Hepatic stellate cell (primary cell): ENCODE measurements at regions not wholly inside any gene's neighbourhood (a gene's known extent, or its start where the extent isn't known, plus 50 kb on each side); places are given as distances from the start of the nearest gene placed in this dataset.
"Not testable (repeated sequence)": the region's sequence is repeated elsewhere in the genome, so short reads cannot be mapped to it uniquely, and the experiment has no call there.

Experiments used
- DNase-seq: peaks from one replicate; pipeline ENCODE4 v3.0.0; 2011; ENCODE audit warnings: low spot score

DNA sequence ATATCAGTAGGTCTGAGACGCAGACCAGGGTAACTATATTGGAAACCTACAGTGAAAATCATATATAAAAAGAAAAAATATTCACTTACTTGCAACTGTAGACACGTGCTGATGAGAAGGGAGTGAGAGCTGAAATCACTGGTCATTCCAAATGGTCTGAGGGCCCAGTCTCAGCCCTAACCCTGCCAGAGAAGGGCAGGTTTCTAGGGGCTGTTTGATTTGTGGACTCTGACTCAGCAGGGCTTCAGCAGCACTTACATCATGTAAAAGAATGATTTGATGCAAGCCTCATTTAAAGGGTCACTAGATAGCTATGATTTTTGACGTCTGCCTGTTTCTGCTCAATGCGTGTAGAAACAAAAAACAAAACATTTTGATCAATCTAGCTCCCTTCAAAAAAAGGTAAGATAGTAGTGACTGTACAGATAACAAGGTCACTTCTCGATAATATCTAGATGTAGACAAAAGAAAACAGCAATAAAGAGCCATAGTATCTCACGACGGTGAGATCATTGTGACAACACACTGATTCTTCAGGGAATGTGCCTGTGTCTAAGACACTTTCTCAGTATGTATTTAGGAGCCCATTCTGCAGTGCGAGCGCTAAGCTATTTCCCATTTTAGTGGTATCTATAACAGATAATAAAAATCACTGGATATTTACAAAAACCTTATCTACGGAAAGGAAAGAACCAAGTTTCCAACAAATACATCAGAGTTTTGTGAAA, 307.2 kb downstream of the HIVEP2 start:
- DNase-seq = no peak

DNA sequence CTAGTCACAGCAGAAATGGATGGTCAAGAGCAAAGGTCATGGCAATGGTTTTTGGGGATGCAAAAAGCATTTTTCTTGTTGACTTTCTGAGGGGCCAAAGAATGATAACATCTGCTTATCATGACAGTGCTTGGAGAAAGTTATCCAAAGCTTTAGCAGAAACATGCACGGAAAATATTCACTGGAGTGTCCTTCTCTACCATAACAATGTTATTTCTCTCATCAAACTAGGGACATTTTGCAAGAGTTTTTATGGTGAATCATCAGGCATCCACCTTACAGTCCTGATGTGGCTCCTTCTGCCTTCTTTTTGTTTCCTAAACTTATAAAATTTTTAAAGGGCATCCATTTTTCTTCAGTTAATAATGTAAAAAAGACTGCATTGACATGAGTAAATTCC, 302.3 kb downstream of the HIVEP2 start:
- DNase-seq = no peak

DNA sequence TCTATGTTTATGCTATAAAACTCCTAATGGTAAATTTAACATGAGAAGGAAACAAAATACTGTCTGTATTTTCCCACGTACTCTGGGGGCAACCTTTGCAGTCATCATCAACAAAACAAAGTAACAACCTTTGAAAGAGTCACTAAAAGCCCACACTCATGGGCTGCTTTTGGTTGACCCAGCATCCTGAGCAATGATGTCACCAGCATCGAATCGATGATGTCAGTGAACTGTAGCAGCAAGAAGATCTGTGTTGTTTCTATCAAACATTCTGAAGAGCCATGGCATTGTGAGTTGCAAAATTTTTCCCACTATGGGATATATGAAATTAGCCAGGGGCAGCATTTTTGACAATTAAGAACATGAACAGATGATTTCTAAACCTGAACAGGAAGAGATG, 300.1 kb downstream of the HIVEP2 start:
- DNase-seq = no peak

DNA sequence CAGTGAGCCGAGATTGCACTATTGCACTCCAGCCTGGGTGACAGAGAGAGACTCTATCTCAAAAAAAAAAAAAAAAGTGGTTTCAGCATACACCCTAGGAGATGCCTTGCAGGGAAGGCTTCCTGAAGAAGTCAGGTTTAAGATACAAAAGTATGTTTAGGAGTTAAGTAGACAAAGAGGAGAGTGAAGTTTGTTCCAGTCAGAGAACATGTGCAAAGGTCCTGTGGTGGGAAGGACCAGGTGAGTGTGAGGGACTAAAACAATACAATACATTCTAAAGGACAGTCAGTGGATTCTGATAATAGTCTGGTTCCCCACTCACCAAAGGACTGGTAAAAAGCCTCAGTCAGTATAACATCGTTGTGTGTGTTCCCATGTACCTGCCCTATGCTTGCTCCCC, 299.3 kb downstream of the HIVEP2 start:
- no peak for DNase-seq

DNA sequence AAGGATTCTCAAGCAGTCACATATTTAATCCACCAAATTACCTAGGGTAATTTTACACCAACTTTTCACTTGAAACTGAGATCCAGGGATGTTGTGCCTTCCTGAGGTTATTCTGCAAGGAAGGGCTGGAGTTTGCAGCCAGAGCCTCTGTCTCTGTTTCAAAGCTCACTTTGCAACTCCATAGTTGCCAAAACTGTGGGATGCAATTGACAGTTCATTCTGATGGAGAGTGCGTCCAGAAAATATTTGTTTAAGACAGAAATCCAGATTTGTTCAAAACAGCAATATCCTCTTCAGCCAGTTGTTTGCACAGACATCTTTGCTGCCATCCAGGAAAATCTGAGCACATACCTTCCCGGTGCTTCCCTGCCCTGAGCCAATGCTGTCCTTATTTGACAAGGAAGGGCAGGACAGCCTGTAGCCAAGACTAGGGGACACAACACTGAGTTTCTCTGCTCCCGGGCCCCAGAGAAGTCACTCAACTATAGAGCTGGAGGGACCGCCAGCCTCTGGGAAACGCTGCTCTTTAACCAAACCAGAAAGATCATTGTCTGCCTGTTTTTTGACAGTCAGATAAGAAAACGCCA, 297.4 kb downstream of the HIVEP2 start:
- DNase-seq = no peak

DNA sequence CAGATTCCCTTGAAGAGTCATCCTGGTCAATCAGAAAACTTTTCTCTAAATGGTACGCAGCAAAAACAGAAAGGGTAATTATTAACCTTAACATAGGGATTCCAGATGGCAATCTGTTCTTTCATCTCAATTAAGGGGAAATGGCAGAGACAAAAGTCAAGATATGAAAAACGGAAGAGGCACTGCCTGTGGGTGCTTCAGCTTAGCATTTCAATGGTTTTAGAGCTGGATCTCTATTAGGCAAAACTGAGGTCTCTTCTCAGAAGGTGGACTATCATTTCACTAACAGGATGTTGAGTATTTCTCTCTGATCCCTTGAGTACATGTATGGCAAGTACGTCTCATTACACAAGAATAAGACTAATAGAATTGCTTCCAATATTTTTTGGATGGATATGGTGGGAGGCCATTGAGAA, 296.9 kb downstream of the HIVEP2 start:
- DNase-seq = no peak

DNA sequence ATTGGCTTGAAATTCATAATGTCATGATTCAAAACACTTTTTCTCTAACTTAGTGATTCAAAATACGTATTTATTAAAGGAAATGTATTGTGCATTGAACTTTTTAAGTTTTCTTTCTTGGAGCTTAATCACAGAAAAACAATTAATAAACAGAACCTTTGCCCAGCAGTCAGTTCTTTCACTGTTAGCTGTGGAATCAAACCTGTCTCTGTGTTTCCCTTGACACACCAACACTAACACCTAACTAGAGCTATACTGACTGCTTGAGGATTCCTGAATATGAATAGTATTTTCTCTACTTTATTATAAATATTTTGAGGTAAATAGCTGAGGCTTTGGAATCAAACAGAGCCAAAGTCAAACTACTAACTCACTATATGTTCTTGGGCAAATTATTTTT, 296.4 kb downstream of the HIVEP2 start:
- no peak for DNase-seq

DNA sequence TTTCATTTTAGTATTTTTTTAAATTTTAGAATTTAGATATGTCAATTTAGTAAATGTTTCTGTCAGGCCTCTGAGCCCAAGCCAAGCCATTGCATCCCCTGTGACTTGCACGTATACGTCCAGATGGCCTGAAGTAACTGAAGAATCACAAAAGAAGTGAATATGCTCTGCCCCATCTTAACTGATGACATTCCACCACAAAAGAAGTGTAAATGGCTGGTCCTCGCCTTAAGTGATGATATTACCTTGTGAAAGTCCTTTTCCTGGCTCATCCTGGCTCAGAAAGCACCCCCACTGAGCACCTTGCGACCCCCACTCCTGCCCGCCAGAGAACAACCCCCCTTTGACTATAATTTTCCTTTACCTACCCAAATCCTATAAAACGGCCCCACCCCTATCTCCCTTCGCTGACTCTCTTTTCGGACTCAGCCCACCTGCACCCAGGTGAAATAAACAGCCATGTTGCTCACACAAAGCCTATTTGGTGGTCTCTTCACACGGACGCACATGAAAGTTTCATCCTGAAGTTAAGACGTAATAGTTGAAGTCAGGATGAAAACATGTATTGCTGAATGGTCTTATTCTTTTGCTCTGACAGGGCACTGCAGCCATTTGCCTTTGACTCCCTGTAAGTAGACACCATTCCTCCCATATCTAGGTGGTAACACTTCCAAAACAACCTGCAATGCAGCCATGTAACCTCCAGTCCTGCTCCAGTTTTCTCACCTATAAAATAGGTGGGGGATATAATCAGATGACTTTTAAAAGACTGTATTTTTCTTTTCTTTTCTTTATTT, 295.3 kb downstream of the HIVEP2 start:
- DNase-seq = not testable (repeated sequence)

DNA sequence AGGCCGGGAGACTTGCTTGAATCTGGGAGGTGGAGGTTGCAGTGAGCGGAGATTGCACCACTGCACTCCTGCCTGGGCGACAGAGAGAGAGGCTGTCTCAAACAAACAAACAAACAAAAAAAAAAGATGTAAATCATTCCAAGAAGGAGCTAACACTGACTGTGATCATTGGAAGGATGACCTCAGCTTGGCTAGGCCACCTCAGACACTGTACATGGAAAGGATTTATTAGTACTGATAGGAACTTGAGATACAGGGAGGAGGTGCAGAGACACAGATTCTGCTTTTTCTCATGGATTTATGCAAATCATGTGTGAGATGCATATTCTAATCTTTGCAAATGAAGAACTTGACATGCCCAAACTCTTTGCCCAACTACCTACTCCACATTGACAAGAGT, 293.6 kb downstream of the HIVEP2 start:
- DNase-seq = no peak

DNA sequence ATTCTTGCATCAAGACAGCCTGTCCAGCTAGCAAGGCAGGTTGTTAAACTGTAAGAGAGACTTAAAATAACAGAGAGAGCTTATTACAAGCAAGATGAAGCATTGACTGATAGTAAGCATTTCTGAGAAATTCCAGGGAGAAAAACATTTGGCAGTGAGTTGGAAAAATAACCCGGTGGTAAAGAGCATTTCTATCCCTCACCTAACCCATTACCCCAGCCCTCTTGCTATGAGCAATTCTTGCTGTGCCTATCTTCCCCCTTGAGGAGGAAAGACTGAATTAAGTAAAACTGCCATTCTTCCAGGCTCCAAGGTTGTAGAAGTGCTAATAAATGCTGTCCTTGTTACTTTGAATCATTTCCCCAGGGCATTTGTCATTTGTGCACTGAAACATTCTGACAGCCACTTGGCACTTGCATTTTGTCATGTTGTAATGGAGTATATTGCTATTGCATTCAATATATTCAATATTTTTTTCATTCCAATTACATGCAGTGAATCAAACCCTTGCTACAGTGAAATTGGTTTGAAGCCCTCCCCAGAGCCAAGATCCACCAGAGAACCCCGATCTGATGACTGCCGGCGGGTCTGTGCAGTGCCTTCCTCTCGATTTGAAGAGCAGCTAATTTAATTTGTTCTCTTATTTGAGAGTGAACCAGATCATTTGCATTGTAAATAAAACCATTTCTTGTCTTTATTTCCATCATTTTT, 291.1 kb downstream of the HIVEP2 start:
- DNase-seq = no peak

DNA sequence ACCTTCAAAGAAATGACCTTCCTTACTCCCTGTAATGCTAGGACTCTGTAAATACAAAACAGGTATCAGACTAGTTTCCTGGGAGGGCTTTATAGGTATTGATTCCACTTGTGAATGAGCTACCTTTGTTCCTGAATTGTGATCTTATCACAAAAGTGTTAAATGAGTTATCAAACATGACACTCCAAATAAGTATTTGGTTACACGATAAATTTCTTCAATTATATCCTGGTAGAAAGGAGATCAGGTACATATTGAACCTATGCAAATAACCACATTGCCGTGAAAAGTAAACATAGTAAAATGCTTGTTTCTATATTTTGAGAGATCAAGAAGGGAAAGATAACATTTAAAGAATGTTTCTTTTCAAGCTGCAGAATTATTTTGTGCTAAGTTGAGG, 285.3 kb downstream of the HIVEP2 start:
- DNase-seq = no peak

DNA sequence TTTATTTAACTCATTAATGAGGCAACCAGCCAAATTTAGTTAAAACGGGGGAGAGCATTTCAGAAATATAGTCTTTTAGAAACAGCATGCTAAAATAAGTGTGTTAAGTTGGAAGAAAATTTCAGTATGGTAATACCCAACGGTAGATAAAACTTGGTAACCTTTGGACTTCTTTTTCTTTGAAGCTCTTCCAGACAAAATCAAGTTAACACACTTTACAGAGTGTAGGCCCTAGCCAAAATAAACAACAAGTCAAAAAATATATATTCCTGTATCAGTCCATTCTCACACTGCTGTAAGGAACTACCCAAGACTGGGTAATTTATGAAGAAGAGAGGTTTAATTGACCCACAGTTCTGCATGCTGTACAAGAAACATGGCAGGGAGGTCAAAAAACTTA, 279.6 kb downstream of the HIVEP2 start:
- DNase-seq = no peak

DNA sequence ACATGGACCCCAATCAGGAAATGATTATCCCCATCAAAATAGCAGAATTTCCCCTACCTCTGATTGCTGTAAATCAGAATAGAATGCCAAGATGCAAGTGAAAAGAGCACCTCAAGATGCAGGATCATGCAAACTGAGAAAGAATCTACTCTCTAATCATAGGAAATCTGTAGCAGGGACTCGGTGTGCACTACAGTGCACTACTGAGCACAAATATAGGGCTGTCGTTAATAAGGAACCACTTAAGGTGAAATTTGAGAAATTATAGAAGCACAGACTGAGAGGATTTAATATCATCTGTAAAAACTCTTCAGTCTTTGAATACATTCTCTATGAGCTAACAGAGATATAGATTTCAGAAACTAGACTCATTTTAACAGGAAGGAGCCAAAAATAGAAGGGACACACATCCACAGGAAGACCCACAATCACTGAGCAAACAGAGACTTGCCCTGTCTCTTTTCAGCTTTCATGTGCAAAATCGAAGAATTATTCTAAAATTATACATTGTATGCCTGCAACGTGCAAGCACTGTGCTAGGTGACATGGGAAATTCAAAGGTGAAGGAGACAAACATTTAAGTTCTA, 278.3 kb downstream of the HIVEP2 start:
- no peak for DNase-seq

DNA sequence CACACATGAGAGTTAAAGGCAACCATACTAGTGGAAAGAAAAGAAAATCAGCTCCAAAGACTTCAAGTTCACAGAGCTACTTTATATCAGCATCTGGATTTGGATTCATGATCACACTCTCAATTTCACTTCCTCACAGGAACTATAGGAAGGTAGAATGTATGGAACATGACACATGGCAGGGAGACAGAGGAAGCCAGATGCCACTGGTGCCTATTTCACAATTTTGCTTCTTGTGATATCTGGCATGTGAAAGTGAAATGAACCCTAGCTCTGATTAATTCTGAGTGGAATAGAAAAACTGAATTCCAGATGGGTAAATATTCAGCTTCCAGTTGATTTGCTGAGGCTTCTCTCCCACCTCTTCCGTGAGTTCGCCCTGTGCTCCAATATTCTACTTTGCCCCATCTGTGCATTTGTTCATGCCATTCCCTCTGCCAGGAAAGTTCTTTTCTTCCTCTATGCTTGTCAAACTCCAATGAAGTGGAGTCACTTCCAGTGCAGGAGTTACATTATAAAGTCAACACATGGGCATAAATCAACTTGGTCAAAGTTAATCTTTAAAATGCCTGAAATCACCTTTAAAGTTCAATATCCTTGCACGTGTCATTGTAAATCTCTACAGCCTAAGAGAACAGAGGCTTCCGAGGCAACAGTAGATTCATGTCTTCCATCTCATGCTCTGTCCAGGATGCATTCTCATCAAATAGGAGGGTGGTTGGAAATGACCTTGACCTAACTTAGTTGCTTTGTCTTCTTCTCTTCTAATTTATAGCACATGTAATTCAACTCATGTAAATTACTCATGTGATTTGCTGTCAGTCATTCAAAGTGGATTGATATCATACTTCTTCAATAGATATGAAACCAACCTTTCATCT, 275.3 kb downstream of the HIVEP2 start:
- no peak for DNase-seq

DNA sequence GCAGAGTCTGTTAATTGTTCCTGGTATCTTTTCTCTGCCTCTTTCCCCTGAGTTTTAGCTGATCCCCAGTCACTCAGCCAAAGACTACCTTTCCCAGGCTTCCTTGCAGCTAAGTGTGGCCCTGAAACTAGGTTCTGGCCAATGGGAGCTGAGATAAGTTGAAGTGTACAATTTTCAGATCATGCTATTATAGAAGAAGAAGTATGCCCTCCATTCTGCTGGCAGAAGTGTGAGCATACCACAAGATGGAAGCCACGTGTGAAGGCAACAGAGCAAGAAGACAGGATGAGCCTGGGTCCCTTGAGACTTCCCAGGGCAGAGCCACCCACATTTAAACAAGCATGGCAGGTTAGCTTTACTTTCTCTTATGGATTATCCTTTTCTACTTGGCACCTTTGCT, 273.2 kb downstream of the HIVEP2 start:
- DNase-seq = no peak

DNA sequence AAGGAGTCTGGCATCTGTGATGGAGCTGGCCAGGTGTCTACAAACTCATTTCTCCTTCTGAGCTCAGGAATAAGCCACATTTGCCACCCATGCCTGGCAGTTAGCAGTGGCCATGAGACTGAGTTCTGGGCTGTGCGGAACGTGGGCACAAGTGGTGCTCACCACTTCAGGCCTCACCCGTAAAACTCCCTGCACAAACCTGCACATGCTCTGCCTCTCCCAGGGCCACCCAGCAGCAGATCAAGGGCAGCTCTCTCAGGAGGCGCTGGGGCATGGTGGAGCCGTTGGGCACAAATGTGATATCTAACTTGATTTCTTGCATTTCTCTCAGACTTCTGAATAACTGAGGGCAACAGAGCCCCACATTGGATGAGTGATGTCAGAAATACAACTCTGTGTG, 269.5 kb downstream of the HIVEP2 start:
- no peak for DNase-seq

DNA sequence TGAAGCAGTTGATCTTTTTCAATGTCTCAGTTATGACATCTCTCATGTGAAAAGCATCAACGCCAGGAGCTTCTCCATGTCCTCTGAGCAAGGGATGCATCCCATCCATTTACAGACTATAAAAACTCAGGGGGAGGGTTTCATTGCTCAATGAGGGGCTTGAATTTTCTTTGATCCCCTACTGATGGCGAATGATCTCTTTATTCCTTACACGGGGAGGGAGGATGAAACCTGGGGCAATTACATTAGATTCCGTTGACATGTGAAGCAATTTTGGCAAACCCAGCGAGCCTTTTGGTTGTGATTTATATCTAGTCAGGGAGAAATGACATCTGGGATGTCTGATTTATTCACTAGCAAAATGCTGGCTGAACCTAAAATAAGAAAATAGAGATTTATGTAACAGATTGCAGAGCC, 268.9 kb downstream of the HIVEP2 start:
- no peak for DNase-seq

DNA sequence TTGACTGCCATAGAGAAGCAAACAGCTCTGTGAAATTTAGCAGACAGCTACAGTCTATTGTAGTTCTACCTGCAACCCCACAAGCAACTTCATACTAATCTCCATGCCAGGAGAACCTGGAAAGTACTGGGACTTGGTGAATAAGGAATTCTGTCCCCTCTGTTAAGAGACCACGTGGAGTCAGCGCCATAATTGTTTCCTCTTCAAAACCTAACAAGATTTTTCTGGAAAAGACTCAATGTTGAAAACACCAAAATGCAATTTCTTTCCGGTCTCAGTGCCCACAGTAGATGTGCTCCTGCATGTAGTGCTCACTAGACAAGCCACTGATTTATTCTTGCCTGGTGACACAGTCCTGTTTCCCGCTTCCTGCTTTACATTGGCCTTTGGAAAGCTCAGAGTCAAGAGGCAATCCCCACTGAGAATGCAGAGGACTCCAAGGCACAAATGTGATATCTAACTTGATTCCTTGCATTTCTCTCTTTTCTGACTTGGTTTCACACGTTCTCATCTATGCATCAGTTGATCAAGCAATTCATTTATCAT, 268.3 kb downstream of the HIVEP2 start:
- DNase-seq = no peak

DNA sequence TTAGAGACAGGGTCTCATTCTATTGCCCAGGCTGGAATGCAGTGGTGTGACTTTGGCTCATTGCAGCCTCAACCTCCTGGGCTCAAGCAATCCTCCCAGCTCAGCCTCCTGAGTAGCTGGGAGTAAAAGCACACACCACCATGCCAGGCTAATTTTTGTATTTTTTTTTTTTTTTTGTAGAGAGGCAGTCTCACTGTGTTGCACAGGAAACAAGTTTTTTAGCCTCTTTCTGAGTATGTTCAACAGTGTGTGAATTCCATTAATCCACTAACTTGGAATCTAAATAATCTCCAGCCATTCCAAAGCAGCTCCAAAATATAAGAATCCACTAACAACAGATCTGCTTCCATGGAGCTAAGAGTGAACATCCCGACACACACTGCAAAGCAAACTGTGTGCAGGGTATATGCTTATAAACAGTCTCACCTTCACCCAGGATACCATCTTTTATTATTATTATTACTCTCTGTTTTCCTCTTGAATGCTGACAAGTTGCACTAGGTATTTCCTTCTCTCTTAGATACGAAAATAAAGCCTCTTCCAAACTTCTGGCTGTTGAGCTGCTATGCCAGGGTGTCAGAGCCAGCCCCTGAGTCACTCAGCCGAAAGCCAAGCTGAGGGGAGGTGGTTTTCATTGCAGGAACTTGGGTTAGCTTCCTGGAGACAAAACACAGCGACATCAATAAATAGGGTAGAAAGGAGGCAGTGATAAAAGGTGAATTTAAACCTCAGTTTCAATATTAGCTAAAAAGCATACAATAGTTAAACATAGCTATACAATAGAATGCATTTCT, 264.9 kb downstream of the HIVEP2 start:
- no peak for DNase-seq

DNA sequence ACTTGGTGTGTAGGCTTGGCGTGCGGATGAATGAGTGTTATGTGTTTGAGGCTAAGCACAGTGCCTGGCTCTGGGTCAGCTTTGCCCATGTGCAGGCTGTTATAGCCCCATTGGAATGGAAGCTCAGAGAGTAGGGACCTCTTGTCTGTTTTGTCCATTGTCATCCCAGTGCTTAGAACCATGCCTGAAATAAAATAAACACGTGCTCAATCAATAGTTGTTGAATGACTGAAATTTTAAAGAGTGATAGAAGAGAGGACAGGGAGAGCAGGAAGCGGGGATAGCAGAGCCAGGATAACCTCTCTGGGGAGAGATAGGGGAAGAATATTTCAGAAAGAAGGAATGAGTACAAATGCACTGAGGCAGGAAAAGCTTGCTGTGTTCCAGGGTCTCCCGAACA, 263.9 kb downstream of the HIVEP2 start:
- no peak for DNase-seq
